MCF 10A (cell line): ENCODE measurements at regions not wholly inside any gene's neighbourhood (a gene's known extent, or its start where the extent isn't known, plus 50 kb on each side); places are given as distances from the start of the nearest gene placed in this dataset.

Experiments used
- BruUV-seq: library from RNA; stranded (reverse); fragments of 400-500 nt; replicated peaks from 2 replicates; lab custom pipeline; 2021; lab: Mats Ljungman, UMichigan
- CTCF ChIA-PET: fragments of 300-600 bp; sonication (Branson Sonifier 250); formaldehyde crosslinking; extraction: SDS; loops from one replicate; lab custom pipeline; 2021; ENCODE audit warnings: antibody characterized with exemption, inconsistent platforms; lab: Yijun Ruan, JAX
- POLR2A ChIA-PET: fragments of 300-600, 350-650 bp; sonication (Branson Sonifier 250); formaldehyde crosslinking; extraction: SDS; loops from one replicate; lab custom pipeline; 2020; ENCODE audit warnings: antibody characterized with exemption, inconsistent platforms; lab: Yijun Ruan, JAX
- DNase-seq: peaks from one replicate; pipeline ENCODE4 v3.0.0-alpha.2; 2018; ENCODE audit not compliant: unreplicated experiment
- H3K27ac Mint-ChIP-seq: one replicate; pipeline ENCODE4 v1.8.0; 2022; ENCODE audit warnings: mild to moderate bottlenecking, low read depth, mixed read lengths; ENCODE audit not compliant: unreplicated experiment
- H3K27me3 Mint-ChIP-seq: one replicate; pipeline ENCODE4 v1.8.0; 2022; ENCODE audit warnings: mixed read lengths; ENCODE audit not compliant: insufficient read depth, unreplicated experiment
- H3K36me3 Mint-ChIP-seq: one replicate; pipeline ENCODE4 v1.8.0; 2022; ENCODE audit warnings: mild to moderate bottlenecking, moderate library complexity, mixed read lengths; ENCODE audit not compliant: insufficient read depth, unreplicated experiment
- H3K4me1 Mint-ChIP-seq: one replicate; pipeline ENCODE4 v1.8.0; 2022; ENCODE audit warnings: mixed read lengths; ENCODE audit not compliant: insufficient read depth, unreplicated experiment
- H3K4me3 Mint-ChIP-seq: one replicate; pipeline ENCODE4 v1.8.0; 2022; ENCODE audit warnings: mild to moderate bottlenecking, moderate library complexity, mixed read lengths; ENCODE audit not compliant: unreplicated experiment
- H3K9me3 Mint-ChIP-seq: one replicate; pipeline ENCODE4 v1.8.0; 2022; ENCODE audit warnings: mixed read lengths; ENCODE audit not compliant: unreplicated experiment
- intact Hi-C: fragments of 100-400 bp; cut with micrococcal nuclease; formaldehyde crosslinking; loops from 2 replicates; pipeline ENCODE4 v1.14.1; 2022
- TF ChIP-seq, protein P1 (sequence below): fragments of 200-600 bp; IDR thresholded peaks from one replicate; pipeline ENCODE4 v1.8.0; 2022; ENCODE audit warnings: antibody characterized with exemption, mild to moderate bottlenecking; ENCODE audit not compliant: unreplicated experiment

DNA sequence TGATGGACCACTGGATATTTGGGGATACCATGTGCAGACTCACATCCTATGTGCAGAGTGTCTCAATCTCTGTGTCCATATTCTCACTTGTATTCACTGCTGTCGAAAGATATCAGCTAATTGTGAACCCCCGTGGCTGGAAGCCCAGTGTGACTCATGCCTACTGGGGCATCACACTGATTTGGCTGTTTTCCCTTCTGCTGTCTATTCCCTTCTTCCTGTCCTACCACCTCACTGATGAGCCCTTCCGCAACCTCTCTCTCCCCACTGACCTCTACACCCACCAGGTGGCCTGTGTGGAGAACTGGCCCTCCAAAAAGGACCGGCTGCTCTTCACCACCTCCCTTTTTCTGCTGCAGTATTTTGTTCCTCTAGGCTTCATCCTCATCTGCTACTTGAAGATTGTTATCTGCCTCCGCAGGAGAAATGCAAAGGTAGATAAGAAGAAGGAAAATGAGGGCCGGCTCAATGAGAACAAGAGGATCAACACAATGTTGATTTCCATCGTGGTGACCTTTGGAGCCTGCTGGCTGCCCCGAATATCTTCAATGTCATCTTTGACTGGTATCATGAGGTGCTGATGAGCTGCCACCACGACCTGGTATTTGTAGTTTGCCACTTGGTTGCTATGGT, 54.5 kb upstream of the HNRNPA0 start:
- intact Hi-C loops: no loop called here
- no peak overlapping the region for H3K27ac Mint-ChIP-seq
- H3K4me1 Mint-ChIP-seq: no peaks in the 10 kb centered on the region
- BruUV-seq: no TSS peak
- H3K36me3 Mint-ChIP-seq: no peaks in the 10 kb centered on the region
- POLR2A ChIA-PET: interaction anchor here (0.6 kb wide), 1 partner anchor 55 kb away, joined by 3 read pairs; no protein-coding TSS in a partner anchor
- peak; percentile 65 for DNase-seq
- H3K27me3 Mint-ChIP-seq: peaks cover 17% of the 10 kb centered on the region
- no peak overlapping the region for H3K4me3 Mint-ChIP-seq
- TF ChIP-seq, protein P1, sequence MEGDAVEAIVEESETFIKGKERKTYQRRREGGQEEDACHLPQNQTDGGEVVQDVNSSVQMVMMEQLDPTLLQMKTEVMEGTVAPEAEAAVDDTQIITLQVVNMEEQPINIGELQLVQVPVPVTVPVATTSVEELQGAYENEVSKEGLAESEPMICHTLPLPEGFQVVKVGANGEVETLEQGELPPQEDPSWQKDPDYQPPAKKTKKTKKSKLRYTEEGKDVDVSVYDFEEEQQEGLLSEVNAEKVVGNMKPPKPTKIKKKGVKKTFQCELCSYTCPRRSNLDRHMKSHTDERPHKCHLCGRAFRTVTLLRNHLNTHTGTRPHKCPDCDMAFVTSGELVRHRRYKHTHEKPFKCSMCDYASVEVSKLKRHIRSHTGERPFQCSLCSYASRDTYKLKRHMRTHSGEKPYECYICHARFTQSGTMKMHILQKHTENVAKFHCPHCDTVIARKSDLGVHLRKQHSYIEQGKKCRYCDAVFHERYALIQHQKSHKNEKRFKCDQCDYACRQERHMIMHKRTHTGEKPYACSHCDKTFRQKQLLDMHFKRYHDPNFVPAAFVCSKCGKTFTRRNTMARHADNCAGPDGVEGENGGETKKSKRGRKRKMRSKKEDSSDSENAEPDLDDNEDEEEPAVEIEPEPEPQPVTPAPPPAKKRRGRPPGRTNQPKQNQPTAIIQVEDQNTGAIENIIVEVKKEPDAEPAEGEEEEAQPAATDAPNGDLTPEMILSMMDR: no peak
- no peaks in the 10 kb centered on the region for H3K9me3 Mint-ChIP-seq
- CTCF ChIA-PET: interaction anchor here (0.5 to 1.7 kb wide), 4 partner anchors 14 to 721 kb away, joined by 3 to 8 read pairs (median 4); no protein-coding TSS in a partner anchor

DNA sequence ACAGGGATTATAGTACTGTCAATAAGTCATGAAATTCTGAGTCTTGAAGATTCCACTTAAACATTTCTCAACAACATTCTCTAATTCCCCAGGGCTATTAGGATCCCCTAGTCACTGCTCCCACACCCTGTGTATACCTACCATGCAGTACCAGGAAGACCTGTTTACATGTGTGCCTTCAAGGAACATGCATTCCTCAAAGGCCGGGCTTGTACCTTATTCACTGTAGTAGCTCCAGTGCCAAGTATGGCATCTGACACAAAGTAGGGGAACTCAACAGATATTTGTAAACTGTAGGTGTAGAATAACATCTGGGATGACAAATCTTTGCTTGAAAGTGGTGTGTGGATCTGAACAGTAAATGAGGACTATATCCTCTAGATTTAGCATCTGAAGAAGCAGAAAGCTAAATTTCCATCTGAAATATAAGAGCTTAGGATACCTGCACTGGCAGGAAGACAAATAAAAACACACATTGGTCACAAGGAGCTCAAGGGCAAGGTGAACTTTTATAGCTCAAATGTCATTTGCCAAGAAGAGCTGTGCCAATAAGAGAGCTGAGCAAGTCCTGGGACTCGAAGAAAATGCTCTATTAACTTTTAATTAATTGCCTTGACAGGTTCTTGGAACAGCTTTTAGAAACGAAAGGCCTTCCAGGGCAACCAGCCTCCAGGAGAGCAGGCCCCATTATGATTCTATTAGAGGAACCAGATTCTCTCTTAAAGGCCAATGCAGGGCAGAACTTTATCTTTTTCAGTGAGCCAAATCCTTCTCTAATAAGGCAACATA, 52.3 kb upstream of the MYOT start:
- H3K27me3 Mint-ChIP-seq: peaks cover 32% of the 10 kb centered on the region
- no peaks in the 10 kb centered on the region for H3K9me3 Mint-ChIP-seq
- no TSS peak for BruUV-seq
- no peak overlapping the region for H3K27ac Mint-ChIP-seq
- CTCF ChIA-PET: interaction anchor here (0.7 to 4.9 kb wide), 11 partner anchors 10 to 253 kb away, joined by 3 to 39 read pairs (median 3); no protein-coding TSS in a partner anchor
- TF ChIP-seq, protein P1: no peak
- no peaks in the 10 kb centered on the region for H3K36me3 Mint-ChIP-seq
- no peak for DNase-seq
- POLR2A ChIA-PET: interaction anchor here (0.5 to 1.6 kb wide), 5 partner anchors 18 to 682 kb away, joined by 3 read pairs; partner anchors contain the start of gene FAM13B
- intact Hi-C loops: no loop called here
- no peaks in the 10 kb centered on the region for H3K4me1 Mint-ChIP-seq
- H3K4me3 Mint-ChIP-seq: no peak overlapping the region
